IPS-NIHi7 (cell line): ENCODE measurements at regions not wholly inside any gene's neighbourhood (a gene's known extent, or its start where the extent isn't known, plus 50 kb on each side); places are given as distances from the start of the nearest gene placed in this dataset.

Source experiments
- DNase-seq: peaks from one replicate; pipeline ENCODE4 v3.0.0; 2012; ENCODE audit warnings: mixed read lengths; ENCODE audit errors: extremely low spot score

GRCh38 chr4:11774346-11774745 lies 345.7 kb upstream of the HS3ST1 start:
- no peak for DNase-seq

DNA sequence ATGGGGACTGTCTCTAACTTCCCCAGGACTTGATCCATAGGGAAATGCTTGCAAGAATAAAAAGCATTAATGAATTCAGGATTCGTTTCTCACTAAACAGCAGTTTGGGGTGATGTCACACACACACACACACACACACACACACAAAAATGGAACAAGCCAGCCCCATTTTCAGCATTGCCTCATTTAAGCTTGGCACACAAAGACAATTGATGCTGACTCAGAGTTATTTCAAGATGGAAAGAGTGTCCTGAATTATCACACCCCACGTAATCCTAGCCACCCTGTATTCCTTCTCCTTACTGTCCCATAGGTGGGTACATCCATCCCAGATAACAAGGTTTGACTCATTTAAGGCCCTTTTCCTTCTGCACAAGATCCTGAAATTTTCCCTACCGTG lies 345.1 kb upstream of the HS3ST1 start:
- no peak for DNase-seq

DNA sequence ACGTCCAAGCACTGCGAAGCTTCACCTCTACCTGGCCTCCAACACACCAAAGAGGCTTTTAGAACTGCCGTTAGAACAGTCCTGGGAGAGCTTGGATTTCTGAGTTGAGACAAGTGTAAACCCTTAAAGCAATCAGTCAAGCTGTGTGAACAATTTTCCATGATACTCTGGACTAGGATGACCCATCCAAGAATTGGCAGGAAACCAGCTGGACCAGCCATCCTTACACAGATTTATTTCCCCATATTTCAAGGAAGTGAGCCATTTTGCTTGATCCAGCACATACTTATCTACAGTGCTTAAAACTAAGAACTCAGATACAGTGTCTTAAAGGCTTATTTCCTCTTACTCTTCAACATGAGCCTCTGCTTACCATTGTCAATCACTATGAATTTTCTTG lies 340.7 kb upstream of the HS3ST1 start:
- DNase-seq = no peak

- DNase-seq = no peak
These were observed 339.7 kb upstream of the HS3ST1 start for GRCh38 chr4:11768251-11768972.

DNA sequence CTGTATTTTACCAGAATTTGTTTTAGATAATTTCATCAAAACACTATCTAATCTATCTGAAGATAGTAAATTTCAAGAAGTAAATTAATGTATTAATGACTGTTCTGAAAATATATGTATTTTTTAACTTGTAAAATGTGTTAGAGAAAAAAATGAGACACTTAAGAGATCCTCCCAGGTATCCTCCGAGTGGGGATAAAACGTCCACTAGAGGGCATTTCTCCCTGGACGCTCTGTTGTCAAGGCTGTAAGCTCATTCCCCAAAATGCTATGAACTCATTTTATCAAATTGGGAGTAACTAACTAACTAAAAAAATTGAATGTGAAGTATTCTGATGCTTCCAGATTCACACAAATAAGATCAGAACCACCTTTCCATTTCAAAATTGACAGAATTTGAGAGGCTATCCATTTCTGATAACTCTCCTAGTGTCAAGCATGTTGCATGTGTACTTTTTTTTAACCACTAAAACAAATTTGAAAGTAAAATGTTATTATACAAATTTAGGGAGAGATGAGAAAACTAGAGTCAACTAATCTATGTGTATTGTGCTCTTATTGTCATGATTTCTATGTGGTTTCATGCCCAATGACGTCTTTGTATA lies 337.3 kb upstream of the HS3ST1 start:
- peak; percentile 8 for DNase-seq

DNA sequence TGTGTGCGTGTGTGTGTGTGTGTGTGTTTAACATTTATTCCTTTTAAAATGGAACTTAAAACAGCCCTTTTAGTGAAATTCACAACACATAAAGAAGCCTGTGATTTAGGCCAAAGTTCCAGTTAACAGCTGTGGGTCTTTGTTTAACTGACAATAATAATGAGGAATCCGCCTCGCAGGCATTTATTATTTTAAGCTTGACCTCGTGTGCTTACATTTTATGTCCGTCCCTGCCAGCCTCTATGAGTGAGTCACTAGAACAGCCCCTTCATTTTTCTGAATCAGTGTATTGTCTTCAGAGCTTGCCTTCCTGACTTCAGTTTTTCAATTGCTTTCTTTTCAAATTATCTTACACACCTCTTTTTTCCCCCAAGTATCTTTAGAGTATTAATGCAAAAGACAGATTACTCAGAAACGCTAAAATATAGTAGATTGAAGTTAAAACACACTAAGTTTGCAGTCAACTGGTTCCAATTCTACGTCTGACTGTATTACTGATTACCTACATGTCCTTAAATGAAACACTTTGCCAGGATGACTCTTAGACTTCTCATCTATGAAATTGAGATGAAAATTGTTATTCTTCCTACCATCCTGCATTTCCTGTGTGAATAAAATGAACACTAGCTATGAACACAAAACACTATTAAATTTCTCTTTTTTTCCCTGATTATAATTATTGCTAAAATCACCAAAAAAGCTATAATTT lies 319.6 kb upstream of the HS3ST1 start:
- DNase-seq = no peak

GRCh38 chr4:11746734-11747133 lies 318.0 kb upstream of the HS3ST1 start:
- DNase-seq = no peak

DNA sequence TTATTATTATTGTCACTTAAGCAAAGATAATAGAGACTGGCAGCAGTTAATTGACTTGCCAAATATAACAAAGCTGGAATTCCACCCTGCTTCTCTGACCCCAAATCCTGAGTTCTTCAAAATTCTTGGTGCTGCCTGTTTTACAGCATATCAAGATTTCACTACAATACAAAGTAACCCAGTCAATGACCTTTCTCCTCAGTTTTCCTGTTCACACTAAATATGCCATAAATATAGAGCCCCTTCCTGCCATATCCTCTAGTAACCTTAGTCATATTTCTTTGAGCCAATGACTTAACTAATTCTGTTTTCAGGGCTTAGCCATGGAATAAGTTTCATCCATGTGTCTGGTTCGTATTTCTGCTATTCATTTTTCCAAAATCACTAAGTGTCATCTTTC lies 315.3 kb upstream of the HS3ST1 start:
- DNase-seq = no peak

DNA sequence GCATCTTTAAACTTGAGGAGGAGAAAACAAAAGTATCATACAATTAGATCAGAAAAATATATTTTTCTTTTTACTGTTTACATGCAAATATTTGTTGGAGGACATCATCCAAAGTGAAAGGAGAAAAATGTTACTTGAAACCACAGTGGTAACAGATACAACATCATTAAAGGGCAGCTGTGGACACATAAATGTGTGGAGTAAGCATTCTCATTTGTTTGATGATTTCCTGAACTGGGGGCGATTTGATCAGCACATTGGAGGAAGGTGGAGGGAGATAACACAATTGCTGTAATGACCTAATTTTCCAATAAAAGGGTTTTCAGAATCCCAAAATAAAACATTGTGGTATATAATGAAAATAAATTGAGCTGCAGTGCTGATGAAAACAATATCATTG lies 314.5 kb upstream of the HS3ST1 start:
- DNase-seq = no peak

- no peak for DNase-seq
These were observed 312.5 kb upstream of the HS3ST1 start for GRCh38 chr4:11741190-11741652.

DNA sequence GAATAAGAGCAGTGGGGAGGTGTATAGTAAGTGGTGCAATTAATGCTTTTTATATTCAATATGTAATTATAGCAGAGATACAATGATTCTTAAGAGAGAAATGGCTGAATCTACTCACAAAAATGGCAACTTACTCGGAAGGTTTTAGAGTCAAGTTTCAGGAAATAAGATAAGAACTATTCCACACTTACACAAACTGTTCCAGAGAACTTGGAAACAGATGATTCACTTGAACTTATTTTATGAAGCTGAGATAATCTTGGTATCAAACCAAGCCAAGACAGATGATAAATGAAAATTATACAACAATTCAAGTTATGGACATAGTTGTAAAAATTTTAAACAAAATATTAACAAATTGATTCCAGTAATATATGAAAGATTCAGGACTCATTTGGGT lies 311.3 kb upstream of the HS3ST1 start:
- no peak for DNase-seq

DNA sequence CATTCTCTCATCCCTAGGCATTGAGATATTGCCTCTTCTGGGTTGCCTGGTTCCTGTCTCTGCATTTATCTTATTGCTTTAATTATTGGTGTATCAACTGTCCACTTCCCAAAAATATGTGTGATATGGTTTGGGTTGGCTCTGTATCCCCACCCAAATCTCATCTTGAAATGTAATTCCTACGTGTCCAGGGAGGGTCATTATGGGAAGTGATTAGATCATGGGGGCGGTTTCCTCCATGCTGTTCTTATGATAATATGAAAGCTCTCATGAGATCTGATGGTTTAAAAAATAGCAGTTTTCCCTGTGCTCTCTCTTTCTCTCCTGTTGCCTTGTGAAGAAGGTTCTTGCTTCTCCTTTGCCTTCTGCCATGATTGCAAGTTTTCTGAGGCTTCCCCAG lies 308.3 kb upstream of the HS3ST1 start:
- no peak for DNase-seq

DNA sequence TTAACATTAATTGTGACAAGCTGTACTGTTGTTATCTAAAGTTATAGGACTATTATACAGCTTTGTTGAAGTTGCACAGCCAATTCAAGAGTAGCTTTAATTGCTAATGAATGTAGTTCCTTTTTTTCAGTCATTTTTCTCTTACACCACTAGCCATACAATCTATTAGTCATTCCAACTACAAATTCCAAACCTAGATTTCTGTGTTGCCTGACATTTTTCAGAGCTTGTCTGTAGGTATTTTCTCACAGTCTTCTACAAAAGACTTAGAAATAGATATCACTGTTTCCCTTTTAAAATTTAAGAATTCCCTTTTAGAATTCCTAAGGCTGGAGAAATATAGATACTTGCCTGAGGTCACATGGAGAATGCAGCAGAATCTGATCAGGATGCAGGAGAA lies 307.0 kb upstream of the HS3ST1 start:
- no peak for DNase-seq

DNA sequence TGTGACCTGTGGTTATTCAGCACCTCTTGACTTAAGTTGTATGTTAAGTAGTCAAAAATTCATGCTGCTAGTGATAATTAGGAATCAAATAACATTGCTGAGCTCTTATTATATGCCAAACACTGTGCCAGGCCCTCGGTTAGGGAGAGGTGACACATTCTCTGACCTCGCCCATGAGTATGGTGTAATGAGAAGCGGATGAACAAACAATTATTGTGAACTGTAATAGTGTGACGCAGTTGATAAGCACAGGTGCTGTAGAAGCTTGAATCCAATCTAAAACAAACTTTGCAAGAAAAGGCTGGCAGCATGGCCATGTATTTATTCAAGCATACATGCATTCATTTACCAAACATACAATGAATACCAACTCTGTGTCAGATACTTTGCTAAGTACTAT lies 303.5 kb upstream of the HS3ST1 start:
- no peak for DNase-seq

DNA sequence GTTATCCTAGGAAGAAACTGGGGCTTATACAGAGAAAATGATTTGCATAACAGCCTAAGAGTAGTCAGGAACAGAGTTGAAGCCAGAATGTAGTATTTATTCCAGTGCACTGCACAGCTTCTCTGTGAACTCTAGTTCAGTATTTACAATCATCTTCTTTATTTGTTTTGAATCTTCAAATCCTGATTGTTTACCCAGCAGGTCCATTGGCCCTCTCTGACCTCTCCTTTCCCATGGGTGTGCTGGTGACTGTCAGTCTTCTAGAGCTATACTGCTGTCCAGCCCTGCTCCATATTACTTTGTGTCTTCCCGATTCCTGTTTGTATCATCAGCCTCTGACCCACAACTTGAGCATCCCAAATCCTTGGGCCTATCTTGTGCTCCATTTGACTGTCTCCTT lies 301.9 kb upstream of the HS3ST1 start:
- no peak for DNase-seq

DNA sequence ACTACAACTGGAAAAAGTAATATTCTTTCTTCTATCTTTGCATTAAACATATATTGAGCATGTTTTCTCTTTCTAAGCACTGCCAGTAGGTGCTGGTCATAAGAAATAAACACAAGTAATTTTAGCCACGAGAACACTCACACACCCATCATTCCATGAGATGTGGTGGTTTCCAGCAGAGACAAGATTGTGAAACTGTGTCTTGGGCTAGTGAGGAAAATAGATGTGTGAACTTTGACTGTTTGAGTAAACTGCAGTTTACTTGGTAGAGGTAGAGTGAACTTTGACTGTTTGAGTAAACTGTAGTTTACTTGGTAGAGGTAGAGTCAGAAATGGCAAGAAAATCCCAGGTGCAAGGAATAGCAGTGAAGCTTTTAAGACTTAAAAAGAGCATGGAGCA lies 300.9 kb upstream of the HS3ST1 start:
- DNase-seq = no peak

- DNase-seq = no peak
These were observed 299.3 kb upstream of the HS3ST1 start for GRCh38 chr4:11727903-11728564.

DNA sequence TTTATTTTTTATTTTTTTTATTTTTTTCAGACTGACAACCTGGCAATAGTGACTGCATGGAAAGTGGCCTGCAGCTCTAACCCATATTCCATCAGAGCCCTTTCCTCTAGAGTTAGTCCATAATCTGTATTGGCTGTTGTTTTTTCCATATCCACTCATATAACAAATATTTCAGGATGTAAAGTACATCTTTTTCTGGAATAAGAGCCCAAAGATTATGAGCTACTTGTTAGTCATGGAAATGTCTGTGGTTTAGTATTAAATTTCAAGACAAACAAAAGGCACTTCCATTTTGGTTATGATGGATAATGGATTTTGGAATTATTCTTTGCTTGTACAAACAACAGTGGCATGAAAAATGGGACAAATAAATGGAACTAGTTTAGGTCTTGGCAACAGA lies 296.0 kb upstream of the HS3ST1 start:
- DNase-seq = no peak

- DNase-seq = no peak
These were observed 293.5 kb upstream of the HS3ST1 start for GRCh38 chr4:11722223-11722622.

- peak; percentile 6 for DNase-seq
These were observed 291.6 kb upstream of the HS3ST1 start for GRCh38 chr4:11720292-11720691.

DNA sequence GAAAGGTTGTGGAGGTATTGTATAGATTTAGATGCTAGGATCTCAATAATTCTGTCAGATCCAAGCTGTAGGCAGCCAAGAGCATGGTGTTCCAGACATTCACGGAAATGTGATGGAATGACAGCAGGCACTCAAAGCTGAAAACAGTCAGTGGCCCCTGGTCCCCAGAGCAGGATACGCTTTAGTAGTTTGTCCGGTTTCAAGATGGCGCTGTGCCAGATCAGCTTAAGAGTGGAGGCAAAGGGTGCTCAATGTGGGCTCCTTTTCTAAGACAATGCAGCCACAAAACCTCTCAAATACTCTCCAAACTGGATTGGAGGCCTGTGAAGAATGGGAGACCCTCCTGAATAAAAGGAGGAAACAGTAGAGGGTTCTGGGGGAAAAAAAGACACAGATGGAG lies 291.2 kb upstream of the HS3ST1 start:
- no peak for DNase-seq

GRCh38 chr4:11715753-11716521 lies 287.2 kb upstream of the HS3ST1 start:
- DNase-seq = no peak
